ENCODE measurements at regions not wholly inside any gene's neighbourhood (a gene's known extent, or its start where the extent isn't known, plus 50 kb on each side); places are given as distances from the start of the nearest gene placed in this dataset.

GRCh38 chr15:80324545-80325080, 72.6 kb upstream of the CTXND1 start:
- Histone ChIP-seq H2BK15ac (ENCODE audit: low read length) (no peak overlapping the region), H2AFZ (ENCODE audit: low read length) (no peak overlapping the region), H3K36me3 (ENCODE audit: control insufficient read depth in 2 of 4, insufficient read depth in 4 of 4, low read length in 3 of 4) (no peaks in the 10 kb centered on the region), H4K5ac (ENCODE audit: insufficient read length, low read depth, low read length) (no peak overlapping the region), H4K91ac (replicated peaks; ENCODE audit: insufficient read length, low read length) (no peak overlapping the region), H3K9me3 (ENCODE audit: insufficient read depth in 2 of 2, low read depth in 1 of 2, low read length in 1 of 2) (peaks cover 0 to 10% of the 10 kb centered on the region in 2 experiments; a peak in 1 of 4 replicates), H3K56ac (replicated peaks; ENCODE audit: insufficient read length, low read depth, low read length) (no peak overlapping the region), H3K27ac (ENCODE audit: low read depth, low read length) (no peak overlapping the region), H2BK5ac (ENCODE audit: low read depth, low read length) (no peak overlapping the region), H3K4me2 (ENCODE audit: insufficient read depth in 1 of 2, low read depth in 2 of 2, low read length in 2 of 2) (no peak overlapping the region), H2AK5ac (ENCODE audit: low read depth, low read length) (no peak overlapping the region), H3K14ac (ENCODE audit: insufficient read length) (no peak overlapping the region), H3K27me3 (replicated peaks in 1 of 4; ENCODE audit: control insufficient read depth in 3 of 4, extremely low read depth in 1 of 4, insufficient read depth in 3 of 4, low read length in 3 of 4) (no peaks in the 10 kb centered on the region), H4K8ac (ENCODE audit: extremely low read depth, insufficient read depth, low read length) (no peak overlapping the region), H4K20me1 (replicated peaks in 1 of 2; ENCODE audit: control insufficient read depth in 1 of 2, insufficient read depth in 2 of 2, low read length in 2 of 2) (no peaks in the 10 kb centered on the region), H3K9ac (replicated peaks in 1 of 4; ENCODE audit: extremely low read depth in 1 of 4, low read depth in 3 of 4, low read length in 3 of 4) (no peak overlapping the region), H2BK20ac (ENCODE audit: low read length) (no peak overlapping the region), H3K79me2 (ENCODE audit: control insufficient read depth in 1 of 2, insufficient read depth in 2 of 2, low read length in 2 of 2) (no peaks in the 10 kb centered on the region), H3K4me1 (replicated peaks in 1 of 4; ENCODE audit: control insufficient read depth in 3 of 4, insufficient read depth in 4 of 4, low read length in 3 of 4) (no peaks in the 10 kb centered on the region), H3K18ac (ENCODE audit: extremely low read depth, low read length) (no peak overlapping the region), H2BK120ac (replicated peaks; ENCODE audit: low read depth, low read length) (no peak overlapping the region), H3K23ac (ENCODE audit: insufficient read length) (no peak overlapping the region), H2BK12ac (ENCODE audit: low read depth, low read length) (no peak overlapping the region), H3K4me3 (ENCODE audit: extremely low read depth in 1 of 4, insufficient read depth in 2 of 4, low read depth in 3 of 4, low read length in 4 of 4) (no peak overlapping the region), H3K4ac (replicated peaks; ENCODE audit: insufficient read length, low read depth, low read length) (no peak overlapping the region), H3K79me1 (ENCODE audit: low read depth, low read length) (no peaks in the 10 kb centered on the region), H3K23me2 (ENCODE audit: low read depth, low read length) (no peaks in the 10 kb centered on the region)
- ChIA-PET POLR2A (ENCODE audit: partially characterized antibody) (no interaction called here), CTCF (ENCODE audit: partially characterized antibody) (interaction anchor here (1.3 to 5.0 kb wide), 3 partner anchors 10 to 22 kb away, joined by 3 to 33 read pairs (median 4); no protein-coding TSS in a partner anchor)
- no peak for FAIRE-seq
- no peak for DNase-seq (ENCODE audit: low read depth in 1 of 2, low spot score in 2 of 2)
- WGBS, 2 experiments (ENCODE audit: extremely low coverage in 1 of 2, insufficient coverage in 1 of 2, insufficient read length in 1 of 2, insufficient replicate concordance in 2 of 2, low coverage in 1 of 2, low lambda C conversion rate in 2 of 2, missing lambda C conversion rate in 1 of 2) = 93% methylated on average over 3 of the region's 3 CpGs; no CpG with 5 or more reads in 1 of the 2 experiments
- TF ChIP-seq CTCF (IDR thresholded peaks at IDR 0.05; ENCODE audit: control extremely low read depth in 1 of 3, insufficient read depth in 1 of 3, low read depth in 1 of 3, low read length in 3 of 3) = no peak
- TF ChIP-seq POLR2AphosphoS5 (IDR thresholded peaks at IDR 0.05; ENCODE audit: low read depth, low read length) = no peak
- no peak for TF ChIP-seq RXRA (IDR thresholded peaks at IDR 0.05; ENCODE audit: insufficient read depth, low read depth, low read length)
- no peak for TF ChIP-seq HDAC6 (IDR thresholded peaks at IDR 0.05; ENCODE audit: low read depth, low read length)
- no peak for TF ChIP-seq SIRT6 (IDR thresholded peaks at IDR 0.05; ENCODE audit: low read length)
- TF ChIP-seq CBX5 (IDR thresholded peaks at IDR 0.05; ENCODE audit: low read depth, low read length) = no peak
- no peak for TF ChIP-seq BCL11A (IDR thresholded peaks at IDR 0.05; ENCODE audit: low read depth in 2 of 2, low read length in 2 of 2)
- TF ChIP-seq SUZ12 (IDR thresholded peaks at IDR 0.05; ENCODE audit: low read length) = no peak
- TF ChIP-seq ATF2 (IDR thresholded peaks at IDR 0.05; ENCODE audit: low read length) = no peak
- TF ChIP-seq CTBP2 (IDR thresholded peaks at IDR 0.05; ENCODE audit: borderline replicate concordance, insufficient read depth, insufficient read length, low read length) = no peak

Data from H1 (cell line).